ENCODE measurements at regions not wholly inside any gene's neighbourhood (a gene's known extent, or its start where the extent isn't known, plus 50 kb on each side); places are given as distances from the start of the nearest gene placed in this dataset.

- no peak for DNase-seq
Observed at GRCh38 chr4:180558427-180558826, 1684.8 kb upstream of the TENM3 start.

DNA sequence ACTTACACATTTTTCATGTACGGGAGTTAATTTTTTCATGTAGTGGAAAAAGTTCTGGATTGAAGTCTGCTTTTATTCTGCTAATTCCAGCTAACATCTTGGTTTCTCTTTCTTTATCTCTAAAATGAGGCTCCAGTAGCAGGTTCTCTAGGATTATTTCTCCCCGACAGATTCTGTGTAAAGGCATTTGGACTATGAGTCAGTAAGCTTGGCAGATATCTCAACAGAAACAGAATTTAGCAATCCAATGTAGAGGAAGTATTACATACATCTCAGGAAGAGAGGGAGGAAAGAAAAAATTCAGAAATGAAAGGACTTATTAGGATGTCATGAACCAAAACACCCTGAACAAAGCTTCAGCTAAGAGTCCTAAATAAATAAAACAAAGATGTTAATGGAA, 1682.3 kb upstream of the TENM3 start:
- DNase-seq = no peak

DNA sequence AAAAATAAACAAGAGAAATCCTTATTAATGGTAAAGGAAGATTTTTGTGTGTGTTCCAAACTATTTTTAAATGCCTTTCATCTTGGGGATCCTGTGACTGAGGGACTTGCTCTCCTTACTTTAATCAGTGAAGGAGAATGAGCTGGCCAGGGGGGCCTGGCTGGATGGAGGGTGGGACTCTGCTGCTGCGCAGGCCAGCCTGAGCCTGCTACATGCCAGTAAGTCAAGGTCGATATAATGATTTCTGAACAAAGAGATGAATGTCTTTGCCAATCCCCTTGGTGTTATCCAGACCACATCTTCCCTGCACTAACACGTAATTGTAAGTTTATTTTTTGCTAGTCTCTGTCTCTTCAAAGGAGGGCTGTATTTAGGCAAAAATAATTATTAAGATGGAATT, 1679.2 kb upstream of the TENM3 start:
- no peak for DNase-seq

- no peak for DNase-seq
Observed at GRCh38 chr4:180564448-180564847, 1678.8 kb upstream of the TENM3 start.

GRCh38 chr4:180565856-180566431, 1677.3 kb upstream of the TENM3 start:
- no peak for DNase-seq

DNA sequence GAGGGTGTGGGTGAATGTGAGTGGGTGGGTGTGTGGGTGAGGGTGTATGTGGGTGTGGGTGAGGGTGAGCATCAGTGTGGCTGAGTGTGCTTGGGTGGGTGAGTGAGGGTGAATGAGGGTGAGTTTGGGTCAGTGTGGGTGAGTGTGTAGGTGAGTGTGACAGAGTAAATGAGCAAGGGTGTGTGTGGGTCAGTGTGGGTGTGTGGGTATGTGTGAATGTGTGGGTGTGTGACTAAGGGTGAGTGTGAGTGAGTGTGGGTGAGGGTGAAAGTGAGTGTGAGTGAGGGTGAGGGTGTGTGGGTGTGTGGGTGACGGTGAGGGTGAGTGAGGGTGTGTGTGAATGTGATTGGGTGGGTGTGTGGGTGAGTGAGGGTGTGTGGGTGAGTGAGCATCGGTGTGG, 1676.7 kb upstream of the TENM3 start:
- no peak for DNase-seq

- DNase-seq = no peak
Observed at GRCh38 chr4:180567080-180567479, 1676.1 kb upstream of the TENM3 start.

GRCh38 chr4:180571516-180572055, 1671.6 kb upstream of the TENM3 start:
- peak in 1 of 2 experiments; percentile 58 for DNase-seq

GRCh38 chr4:180578175-180578574, 1665.0 kb upstream of the TENM3 start:
- no peak for DNase-seq

DNA sequence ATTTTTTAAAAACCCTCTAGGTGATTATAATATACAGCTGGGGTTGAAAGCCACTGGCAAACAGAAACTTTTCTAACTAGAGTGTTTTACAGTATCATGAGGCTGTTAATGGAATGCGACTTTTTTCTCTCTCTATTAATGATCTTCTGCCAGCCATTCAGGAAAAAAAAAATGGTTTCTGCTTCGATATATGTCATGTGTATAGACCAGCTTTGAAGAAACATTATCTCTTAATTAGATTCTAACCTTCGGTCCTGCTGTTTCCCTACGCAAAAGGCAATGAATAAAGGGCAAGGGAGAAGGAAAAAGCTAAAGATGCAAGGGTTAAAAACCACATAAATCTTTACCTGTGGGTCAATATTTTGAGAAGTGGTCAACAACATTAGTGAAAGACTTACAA, 1662.1 kb upstream of the TENM3 start:
- peak in 1 of 2 experiments; percentile 69 for DNase-seq

- no peak for DNase-seq
Observed at GRCh38 chr4:180587379-180587778, 1655.8 kb upstream of the TENM3 start.

- DNase-seq = peak; percentile 68 to 82
Observed at GRCh38 chr4:180589575-180589974, 1653.6 kb upstream of the TENM3 start.

DNA sequence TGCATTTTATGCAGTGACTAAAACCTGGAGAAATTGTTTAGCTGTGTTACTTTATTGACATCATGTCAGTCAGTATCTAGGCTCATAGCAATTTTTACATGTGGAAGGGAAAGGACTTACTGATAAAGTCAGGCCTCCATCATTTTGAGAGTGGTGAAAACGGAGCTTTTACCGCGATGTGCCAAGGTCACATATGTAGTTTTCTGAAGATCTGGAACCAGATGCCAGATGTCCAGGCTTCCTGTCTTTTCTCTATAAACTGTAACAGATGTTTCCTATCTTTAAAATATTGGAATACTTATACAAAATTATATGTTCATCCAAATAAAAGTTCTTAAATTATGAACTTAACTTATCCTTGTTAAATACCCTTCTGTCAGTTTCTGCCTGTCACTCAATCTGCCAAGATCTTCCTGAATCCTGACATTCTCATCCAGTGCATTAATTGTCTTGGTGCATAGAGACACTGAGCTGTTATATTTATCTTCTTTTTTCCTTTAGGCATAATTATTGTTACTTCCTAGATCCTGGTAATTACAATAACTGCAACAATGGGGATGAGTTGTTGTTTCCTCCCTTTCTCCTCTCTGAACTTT, 1646.2 kb upstream of the TENM3 start:
- DNase-seq = no peak

DNA sequence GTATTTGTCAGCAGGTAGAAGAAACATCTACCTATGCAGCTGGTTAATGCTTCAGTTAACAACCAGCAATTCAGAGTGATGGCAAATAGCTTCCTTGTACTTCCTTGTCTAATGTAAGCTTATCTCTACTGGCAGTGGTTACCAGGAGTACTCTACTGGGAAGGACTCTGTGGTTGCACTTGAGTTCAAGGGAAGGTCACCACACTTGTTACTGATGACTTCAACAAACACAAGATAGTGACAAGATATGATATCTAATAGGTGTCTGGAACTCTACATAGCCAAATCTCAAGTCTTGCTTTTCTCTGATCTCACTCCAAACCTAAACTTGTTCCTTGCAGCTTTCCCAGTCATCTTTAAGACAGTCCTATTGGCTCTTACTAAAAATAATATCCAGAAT, 1644.9 kb upstream of the TENM3 start:
- no peak for DNase-seq

- no peak for DNase-seq
Observed at GRCh38 chr4:180603791-180604190, 1639.4 kb upstream of the TENM3 start.

DNA sequence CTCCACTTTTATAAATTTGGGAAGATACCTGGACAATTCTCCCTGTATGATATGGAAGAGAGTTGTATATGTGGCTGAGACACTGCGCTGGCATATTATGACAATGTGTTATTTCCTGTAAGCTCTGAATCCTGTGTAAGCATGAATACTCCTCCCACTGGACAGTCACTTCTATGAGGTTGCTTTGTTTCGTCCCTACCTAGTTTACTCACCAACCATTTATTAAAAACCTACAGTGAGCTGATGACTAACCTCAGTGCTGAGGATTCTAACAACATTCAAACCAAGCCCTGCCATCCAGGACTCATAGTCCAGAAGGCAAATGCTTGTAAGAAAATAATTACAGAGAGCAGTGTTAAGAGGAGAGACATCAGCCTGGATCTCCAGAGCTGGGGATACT, 1632.9 kb upstream of the TENM3 start:
- DNase-seq = no peak

DNA sequence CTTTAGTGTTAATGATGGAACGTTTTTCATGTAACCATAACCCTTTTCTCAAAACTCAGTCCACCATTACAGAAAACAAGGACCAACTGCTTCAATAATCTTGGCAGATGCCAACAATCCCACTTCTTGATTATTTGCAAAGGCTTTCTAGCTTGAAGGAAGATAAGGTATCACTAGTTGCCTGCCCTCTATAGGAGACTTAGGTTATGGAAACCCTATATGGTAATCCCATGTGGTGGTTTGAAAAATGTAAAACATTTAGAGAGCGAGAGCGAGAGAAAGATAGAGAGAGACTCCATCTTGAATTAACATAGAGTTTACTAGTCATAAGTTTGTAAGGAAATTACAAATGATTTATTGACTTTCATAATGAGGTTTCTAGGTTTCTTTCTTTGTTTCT, 1627.5 kb upstream of the TENM3 start:
- DNase-seq = no peak

- DNase-seq = no peak
Observed at GRCh38 chr4:180617196-180617595, 1626.0 kb upstream of the TENM3 start.

DNA sequence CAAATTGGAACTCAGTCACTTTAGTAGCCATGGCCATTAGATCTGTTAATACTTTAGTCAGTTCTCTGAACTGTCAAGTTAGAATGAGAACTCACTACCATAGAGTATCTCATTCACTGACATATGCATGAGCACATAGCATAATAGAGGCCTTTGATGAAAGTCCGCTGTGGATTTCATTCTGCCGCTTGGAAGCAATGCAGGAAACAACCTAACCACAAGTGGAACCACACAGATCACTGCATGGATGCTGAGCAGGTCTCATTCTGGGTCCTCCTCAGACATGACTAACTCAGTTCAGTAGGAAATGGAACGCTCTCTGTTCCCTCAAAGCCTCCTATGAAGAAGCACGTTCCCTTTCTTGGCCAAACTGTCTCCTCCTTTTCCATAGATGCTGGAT, 1624.8 kb upstream of the TENM3 start:
- no peak for DNase-seq

GRCh38 chr4:180619440-180619839, 1623.8 kb upstream of the TENM3 start:
- peak; percentile 48 to 64 for DNase-seq

- DNase-seq = no peak
Observed at GRCh38 chr4:180622254-180622653, 1620.9 kb upstream of the TENM3 start.

- DNase-seq = peak in 1 of 2 experiments; percentile 12
Observed at GRCh38 chr4:180625653-180626052, 1617.5 kb upstream of the TENM3 start.

- no peak for DNase-seq
Observed at GRCh38 chr4:180630012-180630665, 1613.1 kb upstream of the TENM3 start.

DNA sequence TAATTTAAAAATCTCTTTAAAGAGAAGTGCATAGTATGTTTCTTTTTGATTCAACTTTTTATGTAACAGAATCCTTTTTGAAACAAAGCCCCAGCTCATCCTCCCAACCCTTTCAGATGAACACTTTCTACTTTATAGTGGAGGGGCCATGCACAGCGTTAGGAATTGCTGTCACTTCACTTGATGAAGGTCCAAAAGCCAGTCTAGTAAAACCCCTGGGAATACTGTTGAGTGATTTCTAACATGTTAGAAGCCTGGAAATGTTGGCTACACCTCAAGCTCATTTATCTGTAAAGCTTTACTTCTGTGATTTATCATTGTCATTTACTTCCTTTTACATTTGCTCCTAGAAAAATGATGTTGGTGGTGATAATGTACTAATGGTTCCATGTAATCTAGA, 1608.9 kb upstream of the TENM3 start:
- no peak for DNase-seq

Measured in NCI-H526 (cell line).